ENCODE measurements at regions not wholly inside any gene's neighbourhood (a gene's known extent, or its start where the extent isn't known, plus 50 kb on each side); places are given as distances from the start of the nearest gene placed in this dataset.

DNA sequence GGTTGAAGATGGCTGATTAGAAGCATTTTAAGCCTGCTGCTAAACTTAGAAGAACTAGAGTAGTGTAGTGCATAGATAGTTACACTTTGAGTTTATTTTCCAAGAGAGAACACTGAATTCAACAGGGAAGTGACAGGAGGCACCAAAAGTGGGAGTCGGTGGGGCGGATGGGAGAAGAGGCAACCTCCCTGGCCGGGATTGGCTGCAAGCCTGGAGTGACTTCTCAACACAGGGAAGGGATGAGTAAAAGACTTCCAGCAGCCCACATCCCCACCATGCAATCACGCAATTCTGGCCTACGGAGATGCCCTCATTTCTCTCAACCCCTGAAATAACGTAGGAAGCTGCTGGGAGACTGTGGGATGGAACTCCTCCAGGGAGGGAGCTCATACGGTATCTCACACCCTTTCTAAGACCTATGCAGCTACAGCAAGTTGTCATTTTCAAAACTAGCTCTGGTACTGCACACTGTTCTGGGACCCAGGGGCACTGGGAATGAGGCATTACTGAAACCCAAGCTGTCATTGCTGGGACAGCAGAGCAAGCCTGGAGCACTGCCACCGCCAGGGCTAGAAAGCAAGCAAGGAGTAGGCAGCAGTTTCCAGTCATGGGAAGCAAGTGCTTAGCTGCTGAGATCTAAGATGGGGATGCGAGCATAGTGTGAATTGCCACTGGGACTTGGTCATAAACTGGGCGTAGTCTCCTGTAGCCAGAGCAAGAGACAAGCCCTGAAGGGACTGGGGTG is 331.6 kb upstream of the PTGER4 start:
- TF ChIP-seq CTCF (conservative IDR thresholded peaks at IDR 0.05 in 1 of 2, IDR thresholded peaks at IDR 0.05 in 1 of 2; ENCODE audit: low read depth in 1 of 2, low read length in 2 of 2) (no peak), EZH2 (IDR thresholded peaks at IDR 0.05; ENCODE audit: low read length, missing control alignments) (no peak)

All from fibroblast of lung (primary cell).